WI38 (cell line): ENCODE measurements at regions not wholly inside any gene's neighbourhood (a gene's known extent, or its start where the extent isn't known, plus 50 kb on each side); places are given as distances from the start of the nearest gene placed in this dataset.

Experiments
- H3K4me3 ChIP-seq: 2 replicates; pipeline ENCODE4 v1.5.1; 2011; ENCODE audit warnings: low read depth, mild to moderate bottlenecking, control low read depth, low read length
- CTCF ChIP-seq: IDR thresholded peaks from 2 replicates; pipeline ENCODE4 v1.5.1; 2012; ENCODE audit warnings: low read depth, mild to moderate bottlenecking, control low read depth, low read length

- no peak overlapping the region for H3K4me3 ChIP-seq
- TF ChIP-seq CTCF: no peak
These were observed 95.4 kb downstream of the RAB18 start for GRCh38 chr10:27599546-27599945.

GRCh38 chr10:27600930-27601329 is 96.8 kb downstream of the RAB18 start:
- H3K4me3 ChIP-seq: no peak overlapping the region
- TF ChIP-seq CTCF: no peak

GRCh38 chr10:27601503-27601902 is 97.4 kb downstream of the RAB18 start:
- no peak for TF ChIP-seq CTCF
- no peak overlapping the region for H3K4me3 ChIP-seq

GRCh38 chr10:27601946-27602538 is 97.9 kb downstream of the RAB18 start:
- TF ChIP-seq CTCF: no peak
- no peak overlapping the region for H3K4me3 ChIP-seq

- no peak overlapping the region for H3K4me3 ChIP-seq
- TF ChIP-seq CTCF: no peak
These were observed 99.0 kb downstream of the RAB18 start for GRCh38 chr10:27603104-27603503.

GRCh38 chr10:27605318-27605717 is 101.2 kb downstream of the RAB18 start:
- no peak for TF ChIP-seq CTCF
- H3K4me3 ChIP-seq: no peak overlapping the region

GRCh38 chr10:27607591-27607990 is 103.5 kb downstream of the RAB18 start:
- TF ChIP-seq CTCF: no peak
- H3K4me3 ChIP-seq: no peak overlapping the region
